GM18861 (cell line): ENCODE measurements at regions not wholly inside any gene's neighbourhood (a gene's known extent, or its start where the extent isn't known, plus 50 kb on each side); places are given as distances from the start of the nearest gene placed in this dataset.

ENCODE experiments used
- ATAC-seq: cut with Tn5 transposase; IDR thresholded peaks from one replicate; pipeline ENCODE4 v1.9.1; 2021; ENCODE audit not compliant: unreplicated experiment

GRCh38 chr15:47990821-47991220, 130.0 kb upstream of the SLC24A5 start:
- no peak for ATAC-seq

GRCh38 chr15:47991357-47991756, 129.4 kb upstream of the SLC24A5 start:
- ATAC-seq, result no peak

- no peak for ATAC-seq
These were observed 127.7 kb upstream of the SLC24A5 start for GRCh38 chr15:47993051-47993450.

GRCh38 chr15:47997195-47998080, 123.4 kb upstream of the SLC24A5 start:
- ATAC-seq, result no peak

GRCh38 chr15:47998619-47999019, 122.2 kb upstream of the SLC24A5 start:
- no peak for ATAC-seq

- ATAC-seq, result peak; percentile 94
These were observed 119.3 kb upstream of the SLC24A5 start for GRCh38 chr15:48001393-48002039.

GRCh38 chr15:48002767-48003166, 118.0 kb upstream of the SLC24A5 start:
- ATAC-seq, result peak; percentile 29

GRCh38 chr15:48003441-48003840, 117.3 kb upstream of the SLC24A5 start:
- no peak for ATAC-seq

GRCh38 chr15:48005077-48005476, 115.7 kb upstream of the SLC24A5 start:
- no peak for ATAC-seq

GRCh38 chr15:48006031-48006511, 114.7 kb upstream of the SLC24A5 start:
- no peak for ATAC-seq

- no peak for ATAC-seq
These were observed 110.5 kb upstream of the SLC24A5 start for GRCh38 chr15:48010316-48010715.

- ATAC-seq, result no peak
These were observed 108.6 kb upstream of the SLC24A5 start for GRCh38 chr15:48012191-48012590.

GRCh38 chr15:48016865-48017264, 103.9 kb upstream of the SLC24A5 start:
- no peak for ATAC-seq

- ATAC-seq, result no peak
These were observed 103.0 kb upstream of the SLC24A5 start for GRCh38 chr15:48017747-48018146.

- ATAC-seq, result no peak
These were observed 100.6 kb upstream of the SLC24A5 start for GRCh38 chr15:48020166-48020565.

- no peak for ATAC-seq
These were observed 99.3 kb upstream of the SLC24A5 start for GRCh38 chr15:48021336-48022086.

GRCh38 chr15:48025118-48025517, 95.7 kb upstream of the SLC24A5 start:
- no peak for ATAC-seq

- no peak for ATAC-seq
These were observed 92.1 kb upstream of the SLC24A5 start for GRCh38 chr15:48028712-48029111.

GRCh38 chr15:48029642-48030041, 91.1 kb upstream of the SLC24A5 start:
- no peak for ATAC-seq

GRCh38 chr15:48031466-48031865, 89.3 kb upstream of the SLC24A5 start:
- ATAC-seq, result no peak

- no peak for ATAC-seq
These were observed 88.8 kb upstream of the SLC24A5 start for GRCh38 chr15:48031973-48032372.
